ENCODE measurements at regions not wholly inside any gene's neighbourhood (a gene's known extent, or its start where the extent isn't known, plus 50 kb on each side); places are given as distances from the start of the nearest gene placed in this dataset.

DNA sequence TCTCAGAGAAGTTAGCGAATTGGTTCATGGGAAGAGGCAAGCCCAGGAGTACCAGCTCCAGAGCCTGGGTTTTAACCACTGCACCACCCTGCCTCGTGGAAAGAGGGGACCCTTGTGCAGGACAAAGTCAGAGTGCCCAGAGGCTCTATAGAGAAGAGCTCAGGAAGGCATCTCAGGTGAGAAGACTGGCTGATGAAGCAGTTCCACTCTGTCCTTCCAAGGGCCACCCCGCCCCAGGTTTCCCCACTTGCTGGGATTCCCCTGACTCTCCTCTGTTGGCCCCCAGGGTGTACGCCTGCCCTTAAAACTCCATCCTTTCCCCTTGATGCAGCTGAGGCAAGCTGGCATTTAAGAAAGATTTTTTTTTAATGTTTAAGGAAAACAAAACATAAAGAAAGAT lies 265.8 kb downstream of the BUD13 start:
- no peak overlapping the region for H2AK5ac ChIP-seq (ENCODE audit: low read length)
- H2BK120ac ChIP-seq (ENCODE audit: insufficient read depth, low read length, poor library complexity) = no peak overlapping the region
- no peaks in the 10 kb centered on the region for H3K27me3 ChIP-seq (ENCODE audit: insufficient read depth, low read length)
- no peak overlapping the region for H3K23ac ChIP-seq (ENCODE audit: low read length)
- DNase-seq = no peak
- no peak overlapping the region for H4K8ac ChIP-seq (ENCODE audit: low read depth, low read length)
- no peak overlapping the region for H3K4me3 ChIP-seq (ENCODE audit: low read depth, low read length)
- H2BK5ac ChIP-seq (ENCODE audit: low read depth, low read length, poor library complexity) = no peak overlapping the region
- no peaks in the 10 kb centered on the region for H3K9me3 ChIP-seq (ENCODE audit: insufficient read depth, low read depth, low read length)
- no peak overlapping the region for H3K18ac ChIP-seq (ENCODE audit: low read length)
- no peak overlapping the region for H2BK12ac ChIP-seq (ENCODE audit: low read length)
- no peak overlapping the region for H3K4me2 ChIP-seq (ENCODE audit: low read length)
- no peak overlapping the region for H3K4ac ChIP-seq (ENCODE audit: low read depth, low read length)
- H3K27ac ChIP-seq (ENCODE audit: low read depth, low read length) = no peak overlapping the region
- no CpG with 5 or more reads among the region's 4 CpGs for WGBS (ENCODE audit: extremely low coverage, insufficient coverage, insufficient read length)
- no peaks in the 10 kb centered on the region for H3K36me3 ChIP-seq (ENCODE audit: control insufficient read depth in 1 of 2, insufficient read depth in 2 of 2, low read length in 2 of 2)
- no peaks in the 10 kb centered on the region for H3K79me1 ChIP-seq (ENCODE audit: low read length)
- H4K91ac ChIP-seq (ENCODE audit: low read depth, low read length) = no peak overlapping the region
- H4K12ac ChIP-seq (ENCODE audit: low read depth, low read length) = no peak overlapping the region
- H3K79me2 ChIP-seq (ENCODE audit: control insufficient read depth, insufficient read depth, low read length, poor library complexity) = no peaks in the 10 kb centered on the region
- H2AFZ ChIP-seq (ENCODE audit: insufficient read depth, low read length, poor library complexity) = no peak overlapping the region
- H3K4me1 ChIP-seq (ENCODE audit: control insufficient read depth in 1 of 2, insufficient read depth in 2 of 2, low read length in 2 of 2) = no peaks in the 10 kb centered on the region
- H3K14ac ChIP-seq (ENCODE audit: low read length) = no peak overlapping the region
- H3K9ac ChIP-seq (ENCODE audit: low read length) = no peak overlapping the region

DNA sequence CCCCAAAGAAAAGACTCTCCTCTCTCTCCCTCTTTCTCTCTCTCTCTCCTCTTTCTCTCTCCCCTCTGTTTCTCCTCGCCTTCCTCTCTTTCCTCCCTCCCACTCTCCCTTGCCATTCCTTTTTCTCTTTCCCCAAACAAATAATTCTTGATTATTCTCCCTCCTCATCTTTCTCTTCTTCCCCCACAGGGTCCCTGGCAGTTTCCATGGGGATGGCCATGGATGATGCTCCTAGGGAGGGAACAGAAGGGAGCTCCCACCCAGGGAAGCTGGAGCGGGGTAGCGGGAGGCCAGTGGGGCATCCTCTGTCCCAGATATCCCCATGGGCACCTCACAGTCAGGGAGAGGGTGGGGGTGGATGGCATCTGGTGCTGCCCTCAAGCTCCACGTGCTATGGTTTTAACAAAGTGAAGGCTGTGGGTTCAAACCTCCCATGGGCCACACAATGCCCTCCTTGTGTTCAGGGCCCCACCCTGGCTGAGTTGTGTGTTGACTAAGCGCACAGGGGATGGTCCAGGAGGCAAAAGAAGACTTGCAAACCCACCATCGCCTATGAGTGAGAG lies 266.4 kb downstream of the BUD13 start:
- Histone ChIP-seq H3K4me1 (ENCODE audit: control insufficient read depth in 1 of 2, insufficient read depth in 2 of 2, low read length in 2 of 2) (no peaks in the 10 kb centered on the region), H3K79me2 (ENCODE audit: control insufficient read depth, insufficient read depth, low read length, poor library complexity) (no peaks in the 10 kb centered on the region), H3K27me3 (ENCODE audit: insufficient read depth, low read length) (peaks cover under 1% of the 10 kb centered on the region), H4K8ac (ENCODE audit: low read depth, low read length) (no peak overlapping the region), H3K4ac (ENCODE audit: low read depth, low read length) (no peak overlapping the region), H2BK12ac (ENCODE audit: low read length) (no peak overlapping the region), H3K23ac (ENCODE audit: low read length) (no peak overlapping the region), H3K14ac (ENCODE audit: low read length) (no peak overlapping the region), H2AFZ (ENCODE audit: insufficient read depth, low read length, poor library complexity) (no peak overlapping the region), H3K4me2 (ENCODE audit: low read length) (no peak overlapping the region), H3K36me3 (ENCODE audit: control insufficient read depth in 1 of 2, insufficient read depth in 2 of 2, low read length in 2 of 2) (no peaks in the 10 kb centered on the region), H2BK5ac (ENCODE audit: low read depth, low read length, poor library complexity) (no peak overlapping the region), H3K79me1 (ENCODE audit: low read length) (no peaks in the 10 kb centered on the region), H3K9ac (ENCODE audit: low read length) (no peak overlapping the region), H3K4me3 (ENCODE audit: low read depth, low read length) (no peak overlapping the region), H4K91ac (ENCODE audit: low read depth, low read length) (no peak overlapping the region), H4K12ac (ENCODE audit: low read depth, low read length) (no peak overlapping the region), H3K27ac (ENCODE audit: low read depth, low read length) (no peak overlapping the region), H2BK120ac (ENCODE audit: insufficient read depth, low read length, poor library complexity) (no peak overlapping the region), H2AK5ac (ENCODE audit: low read length) (no peak overlapping the region), H3K9me3 (ENCODE audit: insufficient read depth, low read depth, low read length) (no peaks in the 10 kb centered on the region), H3K18ac (ENCODE audit: low read length) (no peak overlapping the region)
- no CpG with 5 or more reads among the region's 6 CpGs for WGBS (ENCODE audit: extremely low coverage, insufficient coverage, insufficient read length)
- no peak for DNase-seq

DNA sequence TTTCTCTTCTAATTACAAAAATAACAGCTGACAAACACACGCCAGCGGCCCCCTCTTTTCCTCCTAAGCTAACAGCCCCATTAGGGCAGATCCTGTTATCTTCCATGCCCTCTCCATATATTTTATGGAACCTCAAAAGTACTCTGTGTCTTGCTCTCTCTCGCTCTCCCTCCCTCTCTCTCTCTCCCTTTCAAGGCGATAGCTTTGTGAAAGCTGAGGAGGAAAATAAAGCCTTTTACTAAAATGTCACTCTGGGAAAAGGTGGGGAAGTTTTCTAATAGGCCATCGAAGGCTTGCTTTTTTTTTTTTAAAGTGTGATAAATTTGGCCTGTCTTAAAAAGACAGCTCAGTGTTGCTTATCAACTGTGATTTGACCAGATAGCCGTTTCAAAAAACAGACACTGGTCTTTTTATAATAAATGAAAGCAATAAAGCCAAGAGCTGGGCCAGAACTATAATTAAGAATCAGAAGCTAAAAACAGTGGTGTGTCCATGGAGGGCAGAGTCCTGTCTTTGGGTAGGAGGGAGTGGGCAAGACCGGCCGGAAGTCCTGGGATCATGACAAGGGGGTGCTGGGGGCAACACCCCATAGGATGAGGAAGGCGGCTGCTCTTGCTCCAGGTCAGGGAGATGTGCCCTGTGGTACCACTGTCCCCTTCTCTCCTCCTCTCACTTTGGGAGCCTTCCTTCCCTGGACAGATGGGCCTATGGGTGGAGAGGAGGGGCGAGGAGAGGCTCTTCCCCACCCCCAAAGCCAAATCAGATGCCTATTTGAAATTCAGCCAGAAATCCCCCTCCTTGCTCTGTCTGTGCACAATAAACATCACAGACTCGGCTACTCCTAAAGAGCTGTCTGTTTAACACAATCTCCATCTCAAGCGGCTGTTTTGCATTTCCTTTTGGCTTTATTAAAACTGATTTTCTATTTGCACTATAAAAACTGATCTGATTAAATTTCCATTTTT lies 267.2 kb downstream of the BUD13 start:
- Histone ChIP-seq H3K4ac (ENCODE audit: low read depth, low read length) (no peak overlapping the region), H3K9ac (ENCODE audit: low read length) (no peak overlapping the region)
- WGBS (ENCODE audit: extremely low coverage, insufficient coverage, insufficient read length) = no CpG with 5 or more reads among the region's 12 CpGs

DNA sequence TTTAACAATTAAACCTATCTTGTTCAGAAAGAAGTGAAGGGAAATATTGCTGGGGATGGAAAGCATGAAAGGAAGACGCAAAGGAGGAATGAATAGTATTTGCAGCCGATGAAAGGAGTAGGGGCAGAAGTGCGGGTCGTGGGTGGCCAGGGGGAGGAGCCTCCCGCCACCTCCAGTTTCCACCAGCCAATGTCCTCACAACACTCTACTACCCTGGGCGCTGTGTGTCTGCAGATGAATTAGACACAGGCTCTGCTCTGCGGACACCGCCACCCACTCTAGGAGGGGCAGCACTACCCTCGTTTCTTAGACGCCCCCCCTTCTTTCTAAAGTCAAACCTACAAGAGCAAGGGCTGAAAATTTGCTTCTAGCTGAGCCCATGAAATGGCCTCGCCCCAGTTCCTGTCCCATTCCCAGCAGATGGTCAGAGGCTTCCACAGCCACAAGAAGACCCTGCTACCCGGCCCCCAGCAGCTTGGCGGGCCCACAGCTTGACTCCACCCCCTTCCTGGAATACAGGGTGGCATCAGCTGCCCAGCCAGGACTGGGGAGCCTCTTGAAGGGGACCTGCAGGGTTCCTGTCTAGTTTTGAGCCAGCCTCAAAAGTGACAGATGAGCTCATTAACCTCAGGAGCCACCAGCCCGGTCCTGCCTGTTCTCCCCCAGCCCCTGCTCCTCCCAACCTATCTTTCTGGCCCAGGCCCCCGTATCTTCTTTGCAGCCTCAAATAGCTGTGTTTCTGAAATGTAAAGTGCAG lies 268.1 kb downstream of the BUD13 start:
- Histone ChIP-seq H3K14ac (ENCODE audit: low read length) (no peak overlapping the region), H3K79me2 (ENCODE audit: control insufficient read depth, insufficient read depth, low read length, poor library complexity) (no peaks in the 10 kb centered on the region), H2AK5ac (ENCODE audit: low read length) (no peak overlapping the region), H2BK120ac (ENCODE audit: insufficient read depth, low read length, poor library complexity) (no peak overlapping the region), H3K4me1 (ENCODE audit: control insufficient read depth in 1 of 2, insufficient read depth in 2 of 2, low read length in 2 of 2) (no peaks in the 10 kb centered on the region), H3K4ac (ENCODE audit: low read depth, low read length) (no peak overlapping the region), H3K27me3 (ENCODE audit: insufficient read depth, low read length) (peaks cover 16% of the 10 kb centered on the region), H2BK12ac (ENCODE audit: low read length) (no peak overlapping the region), H4K8ac (ENCODE audit: low read depth, low read length) (no peak overlapping the region), H3K9me3 (ENCODE audit: insufficient read depth, low read depth, low read length) (no peaks in the 10 kb centered on the region), H3K23ac (ENCODE audit: low read length) (no peak overlapping the region), H3K36me3 (ENCODE audit: control insufficient read depth in 1 of 2, insufficient read depth in 2 of 2, low read length in 2 of 2) (no peaks in the 10 kb centered on the region), H3K4me3 (ENCODE audit: low read depth, low read length) (no peak overlapping the region), H4K12ac (ENCODE audit: low read depth, low read length) (no peak overlapping the region), H3K79me1 (ENCODE audit: low read length) (no peaks in the 10 kb centered on the region), H4K91ac (ENCODE audit: low read depth, low read length) (no peak overlapping the region), H3K4me2 (ENCODE audit: low read length) (no peak overlapping the region), H3K27ac (ENCODE audit: low read depth, low read length) (no peak overlapping the region), H3K9ac (ENCODE audit: low read length) (no peak overlapping the region), H3K18ac (ENCODE audit: low read length) (no peak overlapping the region), H2AFZ (ENCODE audit: insufficient read depth, low read length, poor library complexity) (no peak overlapping the region), H2BK5ac (ENCODE audit: low read depth, low read length, poor library complexity) (no peak overlapping the region)
- DNase-seq = no peak
- no CpG with 5 or more reads among the region's 15 CpGs for WGBS (ENCODE audit: extremely low coverage, insufficient coverage, insufficient read length)

More for the DNA sequence above, 267.2 kb downstream of the BUD13 start:
- Histone ChIP-seq H4K91ac (ENCODE audit: low read depth, low read length) (no peak overlapping the region), H3K79me2 (ENCODE audit: control insufficient read depth, insufficient read depth, low read length, poor library complexity) (no peaks in the 10 kb centered on the region), H2BK12ac (ENCODE audit: low read length) (no peak overlapping the region), H3K18ac (ENCODE audit: low read length) (no peak overlapping the region), H3K23ac (ENCODE audit: low read length) (no peak overlapping the region), H2AFZ (ENCODE audit: insufficient read depth, low read length, poor library complexity) (no peak overlapping the region), H3K79me1 (ENCODE audit: low read length) (no peaks in the 10 kb centered on the region), H2BK5ac (ENCODE audit: low read depth, low read length, poor library complexity) (no peak overlapping the region), H3K4me2 (ENCODE audit: low read length) (no peak overlapping the region), H4K8ac (ENCODE audit: low read depth, low read length) (no peak overlapping the region), H2BK120ac (ENCODE audit: insufficient read depth, low read length, poor library complexity) (no peak overlapping the region), H3K9me3 (ENCODE audit: insufficient read depth, low read depth, low read length) (no peaks in the 10 kb centered on the region), H4K12ac (ENCODE audit: low read depth, low read length) (no peak overlapping the region), H3K27me3 (ENCODE audit: insufficient read depth, low read length) (peaks cover 8% of the 10 kb centered on the region), H3K27ac (ENCODE audit: low read depth, low read length) (no peak overlapping the region), H2AK5ac (ENCODE audit: low read length) (no peak overlapping the region), H3K4me3 (ENCODE audit: low read depth, low read length) (no peak overlapping the region), H3K4me1 (ENCODE audit: control insufficient read depth in 1 of 2, insufficient read depth in 2 of 2, low read length in 2 of 2) (no peaks in the 10 kb centered on the region), H3K36me3 (ENCODE audit: control insufficient read depth in 1 of 2, insufficient read depth in 2 of 2, low read length in 2 of 2) (no peaks in the 10 kb centered on the region), H3K14ac (ENCODE audit: low read length) (no peak overlapping the region)
- no peak for DNase-seq

All from trophoblast cell (in vitro differentiated cells and primary cell).